K562 (cell line): ENCODE measurements at regions not wholly inside any gene's neighbourhood (a gene's known extent, or its start where the extent isn't known, plus 50 kb on each side); places are given as distances from the start of the nearest gene placed in this dataset.

Source experiments
- CREBBP ChIP-seq: IDR thresholded peaks from one replicate; pipeline ENCODE4 v1.6.1; 2012; ENCODE audit warnings: low read depth, mild to moderate bottlenecking, control low read depth, inconsistent platforms, low read length
- JUNB ChIP-seq: fragments of 450-650 bp; formaldehyde crosslinking; conservative IDR thresholded peaks from 2 replicates; pipeline ENCODE4 v1.4.0; 2020; ENCODE audit warnings: mild to moderate bottlenecking
- JUND ChIP-seq, 2 experiments: IDR thresholded peaks; 2 replicates in 1 of 2; 3 replicates in 1 of 2; pipeline ENCODE4 v1.6.1; 2011; ENCODE audit warnings: borderline replicate concordance in 2 of 2, low read depth in 2 of 2, low read length in 2 of 2, improper control_type of control experiment in 1 of 2, missing biosample characterization in 1 of 2, missing genetic modification characterization in 1 of 2, missing genetic modification reagents in 1 of 2
- POLR2A ChIP-seq: fragments of 450-650 bp; conservative IDR thresholded peaks from 2 replicates; pipeline ENCODE4 v1.6.1; 2016
- POLR2G ChIP-seq: fragments of 200-400 bp; formaldehyde crosslinking; IDR thresholded peaks from 2 replicates; pipeline ENCODE4 v1.6.1; 2017; ENCODE audit warnings: low read depth, mild to moderate bottlenecking, antibody characterized with exemption, low read length, moderate library complexity
- SOX6 ChIP-seq: fragments of 450-650 bp; IDR thresholded peaks from 2 replicates; pipeline ENCODE4 v1.6.1; 2014; ENCODE audit warnings: mild to moderate bottlenecking
- ZNF41 ChIP-seq: fragments of 250-450 bp; sonication (Bioruptor Pico); conservative IDR thresholded peaks from 2 replicates; pipeline ENCODE4 v1.4.0; 2020; ENCODE audit warnings: mild to moderate bottlenecking
- TF ChIP-seq, protein P1 (sequence below): sonication (generic); formaldehyde crosslinking; IDR thresholded peaks from 2 replicates; pipeline ENCODE4 v1.8.0; 2023; ENCODE audit warnings: mild to moderate bottlenecking, missing genetic modification reagents
- TF ChIP-seq, protein P2 (sequence below), 3 experiments: IDR thresholded peaks in 2 of 3; conservative IDR thresholded peaks in 1 of 3; 2 replicates each; pipeline ENCODE4 v1.5.1; 2011 to 2012; ENCODE audit warnings: low read length in 3 of 3, mild to moderate bottlenecking in 3 of 3, control low read depth in 2 of 3, improper control_type of control experiment in 1 of 3, inconsistent platforms in 1 of 3, low read depth in 1 of 3, mixed read lengths in 1 of 3, moderate library complexity in 1 of 3; ENCODE audit not compliant: insufficient read depth in 2 of 3
- TF ChIP-seq, protein P3 (sequence below): sonication (generic); formaldehyde crosslinking; IDR thresholded peaks from 2 replicates; pipeline ENCODE4 v1.8.0; 2022; ENCODE audit warnings: mild to moderate bottlenecking, missing genetic modification reagents

DNA sequence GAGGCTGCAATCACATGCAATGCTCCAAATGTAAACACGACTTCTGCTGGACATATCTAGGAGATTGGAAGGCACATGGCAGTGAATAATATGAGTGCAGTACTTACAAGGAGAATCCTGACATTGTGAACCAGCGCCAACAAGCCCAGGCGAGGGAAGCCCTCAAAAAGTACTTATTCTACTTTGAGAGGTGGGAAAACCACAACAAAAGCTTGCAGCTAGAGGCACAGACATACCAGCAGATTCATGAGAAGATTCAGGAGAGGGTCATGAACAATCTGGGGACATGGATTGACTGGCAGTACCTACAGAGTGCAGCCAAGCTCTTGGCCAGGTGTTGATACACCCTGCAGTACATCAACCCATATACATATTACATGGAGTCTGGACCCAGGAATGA, 475.7 kb upstream of the CDH2 start:
- TF ChIP-seq, protein P1, sequence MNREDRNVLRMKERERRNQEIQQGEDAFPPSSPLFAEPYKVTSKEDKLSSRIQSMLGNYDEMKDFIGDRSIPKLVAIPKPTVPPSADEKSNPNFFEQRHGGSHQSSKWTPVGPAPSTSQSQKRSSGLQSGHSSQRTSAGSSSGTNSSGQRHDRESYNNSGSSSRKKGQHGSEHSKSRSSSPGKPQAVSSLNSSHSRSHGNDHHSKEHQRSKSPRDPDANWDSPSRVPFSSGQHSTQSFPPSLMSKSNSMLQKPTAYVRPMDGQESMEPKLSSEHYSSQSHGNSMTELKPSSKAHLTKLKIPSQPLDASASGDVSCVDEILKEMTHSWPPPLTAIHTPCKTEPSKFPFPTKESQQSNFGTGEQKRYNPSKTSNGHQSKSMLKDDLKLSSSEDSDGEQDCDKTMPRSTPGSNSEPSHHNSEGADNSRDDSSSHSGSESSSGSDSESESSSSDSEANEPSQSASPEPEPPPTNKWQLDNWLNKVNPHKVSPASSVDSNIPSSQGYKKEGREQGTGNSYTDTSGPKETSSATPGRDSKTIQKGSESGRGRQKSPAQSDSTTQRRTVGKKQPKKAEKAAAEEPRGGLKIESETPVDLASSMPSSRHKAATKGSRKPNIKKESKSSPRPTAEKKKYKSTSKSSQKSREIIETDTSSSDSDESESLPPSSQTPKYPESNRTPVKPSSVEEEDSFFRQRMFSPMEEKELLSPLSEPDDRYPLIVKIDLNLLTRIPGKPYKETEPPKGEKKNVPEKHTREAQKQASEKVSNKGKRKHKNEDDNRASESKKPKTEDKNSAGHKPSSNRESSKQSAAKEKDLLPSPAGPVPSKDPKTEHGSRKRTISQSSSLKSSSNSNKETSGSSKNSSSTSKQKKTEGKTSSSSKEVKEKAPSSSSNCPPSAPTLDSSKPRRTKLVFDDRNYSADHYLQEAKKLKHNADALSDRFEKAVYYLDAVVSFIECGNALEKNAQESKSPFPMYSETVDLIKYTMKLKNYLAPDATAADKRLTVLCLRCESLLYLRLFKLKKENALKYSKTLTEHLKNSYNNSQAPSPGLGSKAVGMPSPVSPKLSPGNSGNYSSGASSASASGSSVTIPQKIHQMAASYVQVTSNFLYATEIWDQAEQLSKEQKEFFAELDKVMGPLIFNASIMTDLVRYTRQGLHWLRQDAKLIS (CRISPR knock-in tag): no peak
- no peak for TF ChIP-seq JUND (IDR thresholded peaks at IDR 0.05; ENCODE audit: borderline replicate concordance, low read depth, low read length)
- no peak for TF ChIP-seq JUND (tag; IDR thresholded peaks at IDR 0.05; ENCODE audit: borderline replicate concordance, low read depth, low read length)
- no peak for TF ChIP-seq JUNB (CRISPR knock-in tag)
- TF ChIP-seq, protein P2, sequence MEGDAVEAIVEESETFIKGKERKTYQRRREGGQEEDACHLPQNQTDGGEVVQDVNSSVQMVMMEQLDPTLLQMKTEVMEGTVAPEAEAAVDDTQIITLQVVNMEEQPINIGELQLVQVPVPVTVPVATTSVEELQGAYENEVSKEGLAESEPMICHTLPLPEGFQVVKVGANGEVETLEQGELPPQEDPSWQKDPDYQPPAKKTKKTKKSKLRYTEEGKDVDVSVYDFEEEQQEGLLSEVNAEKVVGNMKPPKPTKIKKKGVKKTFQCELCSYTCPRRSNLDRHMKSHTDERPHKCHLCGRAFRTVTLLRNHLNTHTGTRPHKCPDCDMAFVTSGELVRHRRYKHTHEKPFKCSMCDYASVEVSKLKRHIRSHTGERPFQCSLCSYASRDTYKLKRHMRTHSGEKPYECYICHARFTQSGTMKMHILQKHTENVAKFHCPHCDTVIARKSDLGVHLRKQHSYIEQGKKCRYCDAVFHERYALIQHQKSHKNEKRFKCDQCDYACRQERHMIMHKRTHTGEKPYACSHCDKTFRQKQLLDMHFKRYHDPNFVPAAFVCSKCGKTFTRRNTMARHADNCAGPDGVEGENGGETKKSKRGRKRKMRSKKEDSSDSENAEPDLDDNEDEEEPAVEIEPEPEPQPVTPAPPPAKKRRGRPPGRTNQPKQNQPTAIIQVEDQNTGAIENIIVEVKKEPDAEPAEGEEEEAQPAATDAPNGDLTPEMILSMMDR (IDR thresholded peaks at IDR 0.05 in 2 of 3, conservative IDR thresholded peaks at IDR 0.05 in 1 of 3; ENCODE audit: insufficient read depth in 2 of 3, low read depth in 1 of 3, low read length in 3 of 3): no peak
- no peak for TF ChIP-seq SOX6
- TF ChIP-seq, protein P3, sequence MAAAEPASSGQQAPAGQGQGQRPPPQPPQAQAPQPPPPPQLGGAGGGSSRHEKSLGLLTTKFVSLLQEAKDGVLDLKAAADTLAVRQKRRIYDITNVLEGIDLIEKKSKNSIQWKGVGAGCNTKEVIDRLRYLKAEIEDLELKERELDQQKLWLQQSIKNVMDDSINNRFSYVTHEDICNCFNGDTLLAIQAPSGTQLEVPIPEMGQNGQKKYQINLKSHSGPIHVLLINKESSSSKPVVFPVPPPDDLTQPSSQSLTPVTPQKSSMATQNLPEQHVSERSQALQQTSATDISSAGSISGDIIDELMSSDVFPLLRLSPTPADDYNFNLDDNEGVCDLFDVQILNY (CRISPR knock-in tag): no peak
- TF ChIP-seq POLR2G: no peak
- TF ChIP-seq POLR2A: no peak
- TF ChIP-seq ZNF41 (CRISPR knock-in tag): no peak
- no peak for TF ChIP-seq CREBBP
